ENCODE measurements at regions not wholly inside any gene's neighbourhood (a gene's known extent, or its start where the extent isn't known, plus 50 kb on each side); places are given as distances from the start of the nearest gene placed in this dataset.

- TF ChIP-seq POLR2AphosphoS5 (IDR thresholded peaks at IDR 0.05) (no peak), POLR2A (IDR thresholded peaks at IDR 0.05) (no peak), CTCF (IDR thresholded peaks at IDR 0.05 in 8 of 11, conservative IDR thresholded peaks at IDR 0.05 in 3 of 11) (no peak)
- Histone ChIP-seq H3K27me3 (replicated peaks in 1 of 7) (peaks cover 0 to 3% (median 0%) of the 10 kb centered on the region in 7 donors), H3K27ac (no peak overlapping the region), H3K4me3 (no peak overlapping the region), H3K36me3 (no peaks in the 10 kb centered on the region), H3K4me1 (peaks cover 0 to 3% (median 0%) of the 10 kb centered on the region in 6 donors), H3K9me3 (no peaks in the 10 kb centered on the region)
- intact Hi-C loops (cut with DNase I; ENCODE audit: low total_unique reads) = no loop called here
- DNase-seq = no peak
- WGBS, 5 donors = 9 to 18% (median 13%) methylated on average over 10 of the region's 10 CpGs
Observed at GRCh38 chr18:78221496-78221895, 758.1 kb upstream of the SALL3 start.

- no peak for DNase-seq
- Histone ChIP-seq H3K4me3 (no peak overlapping the region), H3K27ac (no peak overlapping the region), H3K4me1 (no peaks in the 10 kb centered on the region), H3K9me3 (peaks cover 0 to 16% (median 0%) of the 10 kb centered on the region in 8 donors), H3K27me3 (replicated peaks in 1 of 7) (no peaks in the 10 kb centered on the region), H3K36me3 (no peaks in the 10 kb centered on the region)
- TF ChIP-seq CTCF (IDR thresholded peaks at IDR 0.05 in 8 of 11, conservative IDR thresholded peaks at IDR 0.05 in 3 of 11) = no peak
- TF ChIP-seq POLR2AphosphoS5 (IDR thresholded peaks at IDR 0.05) = peak in 1 of 3 donors; percentile 57
- TF ChIP-seq POLR2A (IDR thresholded peaks at IDR 0.05) = no peak
- WGBS, 5 donors = 62 to 91% (median 72%) methylated on average over 11 to 19 of the region's 19 CpGs
- intact Hi-C loops (cut with DNase I; ENCODE audit: low total_unique reads) = no loop called here
Observed at GRCh38 chr18:78228974-78229373, 750.6 kb upstream of the SALL3 start.

GRCh38 chr18:78230911-78231310 lies 748.7 kb upstream of the SALL3 start:
- H3K27ac ChIP-seq = no peak overlapping the region
- no peak for DNase-seq
- H3K9me3 ChIP-seq = peaks cover 0 to 16% (median 0%) of the 10 kb centered on the region in 8 donors
- intact Hi-C loops (cut with DNase I; ENCODE audit: low total_unique reads) = no loop called here
- no peaks in the 10 kb centered on the region for H3K27me3 ChIP-seq (replicated peaks in 1 of 7)
- H3K36me3 ChIP-seq = no peaks in the 10 kb centered on the region
- TF ChIP-seq CTCF (IDR thresholded peaks at IDR 0.05 in 8 of 11, conservative IDR thresholded peaks at IDR 0.05 in 3 of 11) = no peak
- no peaks in the 10 kb centered on the region for H3K4me1 ChIP-seq
- no peak overlapping the region for H3K4me3 ChIP-seq
- WGBS, 5 donors = 55 to 80% (median 69%) methylated on average over 4 of the region's 4 CpGs

GRCh38 chr18:78232196-78232595 lies 747.4 kb upstream of the SALL3 start:
- WGBS, 5 donors = 74 to 90% (median 78%) methylated on average over 10 to 11 of the region's 11 CpGs
- Histone ChIP-seq H3K27ac (no peak overlapping the region), H3K4me3 (no peak overlapping the region), H3K36me3 (no peaks in the 10 kb centered on the region), H3K4me1 (no peaks in the 10 kb centered on the region), H3K27me3 (replicated peaks in 1 of 7) (no peaks in the 10 kb centered on the region), H3K9me3 (peaks cover 0 to 16% (median 0%) of the 10 kb centered on the region in 8 donors)
- no peak for TF ChIP-seq CTCF (IDR thresholded peaks at IDR 0.05 in 8 of 11, conservative IDR thresholded peaks at IDR 0.05 in 3 of 11)
- DNase-seq = no peak
- intact Hi-C loops (cut with DNase I; ENCODE audit: low total_unique reads) = no loop called here

Measured in spleen (tissue), 11 donors.